GM21447 (cell line): ENCODE measurements at regions not wholly inside any gene's neighbourhood (a gene's known extent, or its start where the extent isn't known, plus 50 kb on each side); places are given as distances from the start of the nearest gene placed in this dataset.
"Not testable (repeated sequence)": the region's sequence is repeated elsewhere in the genome, so short reads cannot be mapped to it uniquely, and the experiment has no call there.

Source experiments
- ATAC-seq: cut with Tn5 transposase; IDR thresholded peaks from one replicate; pipeline ENCODE4 v1.9.1; 2021; ENCODE audit not compliant: unreplicated experiment

DNA sequence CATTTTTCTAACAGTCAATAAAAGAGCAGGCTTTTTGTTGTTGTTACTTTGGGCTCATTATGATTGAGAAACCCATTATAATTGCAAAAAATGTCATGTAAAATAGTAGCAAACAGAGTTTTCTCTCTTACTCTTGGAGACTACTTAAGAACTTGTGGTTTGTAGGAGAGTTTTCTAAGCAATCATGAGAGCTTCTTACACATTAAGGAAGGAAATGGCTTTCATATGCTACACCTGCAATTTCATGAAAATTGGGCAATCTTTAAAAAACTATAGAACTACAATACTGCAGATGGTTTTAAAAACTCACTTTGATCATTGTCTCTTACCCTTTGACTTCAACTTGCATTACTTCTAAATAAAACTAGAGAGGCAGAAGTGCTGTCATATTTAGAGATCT is 701.8 kb downstream of the ZPLD1 start:
- ATAC-seq: no peak

DNA sequence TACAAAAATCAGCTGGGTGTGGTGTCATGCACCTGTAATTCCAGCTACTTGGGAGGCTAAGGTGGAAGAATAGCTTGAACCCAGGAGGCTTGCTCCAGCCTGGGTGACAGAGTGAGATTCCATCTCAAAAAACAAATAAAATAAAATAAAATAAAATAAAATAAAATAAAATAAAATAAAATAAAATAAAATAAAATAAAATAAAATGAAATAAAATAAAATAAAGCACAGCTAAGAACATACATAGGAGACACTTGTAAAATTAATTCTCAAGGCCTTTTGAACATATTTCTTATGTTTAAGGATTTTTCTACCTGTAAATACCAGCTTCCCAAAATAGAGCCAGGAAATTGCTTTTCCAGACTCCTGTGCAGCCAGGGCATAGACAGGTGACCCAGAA is 703.0 kb downstream of the ZPLD1 start:
- ATAC-seq: no peak

DNA sequence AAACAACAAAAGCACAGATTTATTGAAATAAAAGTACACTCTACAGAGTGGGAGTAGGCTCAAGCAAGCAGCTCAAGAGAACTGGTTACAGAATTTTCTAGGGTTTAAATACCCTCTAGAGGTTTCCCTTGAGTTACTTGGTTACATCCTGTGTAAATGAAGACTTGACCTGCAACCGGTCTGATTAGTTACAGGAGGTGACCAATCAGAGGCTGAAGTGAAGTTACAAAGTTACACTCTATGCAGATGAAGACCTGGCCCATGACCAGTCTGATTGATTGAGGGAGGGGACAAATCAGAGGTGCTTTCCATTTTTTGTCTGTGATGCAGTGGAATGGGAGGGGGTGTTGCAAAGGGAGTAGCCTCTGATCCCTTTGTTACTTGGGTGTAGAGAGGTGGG is 723.4 kb downstream of the ZPLD1 start:
- no peak for ATAC-seq

DNA sequence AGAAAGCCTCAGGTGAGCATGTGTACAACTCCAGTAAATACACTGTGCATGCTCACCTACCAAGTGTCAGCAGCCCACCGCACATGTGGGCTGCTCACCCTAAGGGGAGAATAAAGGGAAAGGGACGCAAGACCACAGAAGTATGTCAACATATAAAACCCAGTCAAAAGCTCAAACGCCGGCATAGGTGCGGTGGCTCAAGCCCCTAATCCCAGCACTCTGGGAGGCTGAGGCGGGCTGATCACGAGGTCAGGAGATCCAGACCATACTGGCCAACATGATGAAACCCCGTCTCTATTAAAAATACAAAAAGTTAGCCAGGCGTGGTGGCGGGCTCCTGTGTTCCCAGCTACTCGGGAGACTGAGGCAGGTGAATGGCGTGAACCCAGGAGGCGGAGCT is 732.1 kb downstream of the ZPLD1 start:
- ATAC-seq: no peak

DNA sequence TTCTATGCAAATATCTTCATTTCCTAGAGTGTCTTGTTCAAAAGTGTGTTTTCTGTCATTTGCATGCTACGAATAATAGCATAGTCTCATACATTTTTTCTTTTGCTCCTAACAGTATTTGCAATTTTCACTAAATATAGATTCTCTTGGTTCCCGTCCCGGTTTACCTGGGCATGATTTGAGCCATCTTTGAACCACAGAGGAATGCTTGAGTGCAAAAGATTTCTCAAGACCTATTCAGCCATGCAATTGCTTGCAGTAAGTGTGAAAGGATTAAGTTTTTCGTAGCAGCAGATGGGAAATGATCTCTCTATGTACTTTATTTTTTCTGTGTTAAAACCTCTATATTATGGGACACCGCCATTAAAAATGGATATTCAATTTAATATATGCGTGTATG is 733.0 kb downstream of the ZPLD1 start:
- no peak for ATAC-seq

DNA sequence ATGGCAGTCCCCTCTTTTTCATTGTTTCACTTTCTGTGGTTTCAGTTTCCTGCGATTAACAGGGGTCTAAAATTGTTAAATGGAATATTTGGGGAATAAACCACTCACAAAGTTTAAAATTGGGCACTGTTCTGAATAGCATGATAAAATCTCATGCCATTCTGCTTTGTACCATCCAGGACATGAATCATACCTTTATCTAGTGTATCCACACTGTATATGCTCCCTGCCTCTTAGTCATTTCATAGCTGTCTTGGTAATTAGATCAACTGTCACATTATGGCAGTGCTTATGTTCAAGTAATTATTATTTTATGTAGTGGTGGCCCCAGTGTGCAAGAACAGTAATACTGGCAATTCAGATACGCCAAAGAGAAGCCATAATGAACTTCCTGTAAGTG is 734.5 kb downstream of the ZPLD1 start:
- no peak for ATAC-seq

DNA sequence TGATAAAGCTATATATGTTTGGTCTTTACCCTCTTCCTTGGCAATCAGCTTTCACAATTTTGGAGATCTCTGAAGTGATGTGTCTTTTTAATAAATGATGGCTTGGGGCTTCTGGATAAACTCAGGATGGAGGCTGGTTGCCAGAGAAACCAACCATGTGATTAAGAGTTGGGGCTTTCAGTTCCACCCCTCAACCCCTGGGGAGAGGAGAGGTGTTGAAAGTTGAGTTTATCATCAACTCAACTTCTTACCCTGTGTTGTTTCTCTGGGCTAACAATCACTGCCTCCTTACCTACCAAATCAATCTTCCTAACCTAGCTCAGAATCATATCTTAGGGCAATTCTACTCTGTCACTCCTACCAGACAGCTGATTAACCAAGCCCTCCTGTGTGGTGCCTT is 735.8 kb downstream of the ZPLD1 start:
- peak; percentile 78 for ATAC-seq

DNA sequence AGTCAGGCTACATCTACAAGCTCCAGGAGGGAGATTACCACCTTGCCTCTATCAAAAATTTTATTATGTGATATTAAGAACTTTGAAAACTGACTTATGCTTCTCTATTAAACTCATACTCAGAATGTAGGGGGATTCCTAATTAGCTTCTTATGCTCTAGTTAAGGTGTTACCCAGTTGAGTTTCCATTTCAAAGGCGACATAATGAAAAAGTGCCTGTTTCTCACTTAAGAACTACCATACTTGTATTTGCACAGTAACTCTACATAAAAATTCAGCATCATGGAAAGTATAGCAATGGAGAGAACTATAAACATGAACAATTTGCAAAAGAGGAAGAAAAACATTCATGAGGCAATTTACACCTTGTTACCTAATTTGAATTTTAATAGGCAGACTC is 739.1 kb downstream of the ZPLD1 start:
- no peak for ATAC-seq

DNA sequence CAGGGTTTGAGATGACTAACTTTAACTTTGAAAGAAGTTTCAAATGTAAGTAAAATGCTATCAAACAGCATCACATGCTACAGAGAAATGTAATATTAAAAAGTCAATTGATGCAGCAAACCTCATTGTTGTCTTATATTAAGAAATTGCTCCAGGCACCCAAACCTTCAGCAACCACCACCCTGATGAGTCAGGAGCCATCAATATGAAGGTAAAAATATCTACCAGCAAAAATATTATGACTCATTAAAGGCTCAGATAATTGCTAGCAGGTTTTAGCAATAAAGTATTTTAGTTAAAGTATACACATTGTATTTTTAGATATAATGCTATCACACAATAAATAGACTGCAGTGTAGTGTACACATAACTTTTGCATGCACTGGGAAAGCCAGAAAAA is 746.3 kb downstream of the ZPLD1 start:
- no peak for ATAC-seq

DNA sequence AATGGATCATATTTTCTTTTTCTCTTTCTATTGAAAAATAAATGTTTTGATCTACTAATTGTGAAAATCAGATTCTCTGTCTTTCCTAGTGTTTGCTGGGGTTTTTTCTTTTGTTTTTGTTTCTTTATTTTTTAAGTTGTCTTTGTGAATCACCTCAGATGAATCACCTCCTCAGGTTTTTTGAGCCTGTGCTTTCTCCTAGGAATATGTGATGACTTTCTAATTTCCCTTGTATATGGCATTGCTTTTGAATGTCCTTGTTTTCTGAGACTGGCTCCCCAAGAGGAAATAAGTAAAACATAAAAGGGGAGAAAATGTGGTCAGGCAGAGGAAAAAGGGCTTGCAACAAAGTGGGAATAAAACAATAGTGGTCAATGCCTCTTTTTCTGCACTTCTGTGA is 750.0 kb downstream of the ZPLD1 start:
- no peak for ATAC-seq

DNA sequence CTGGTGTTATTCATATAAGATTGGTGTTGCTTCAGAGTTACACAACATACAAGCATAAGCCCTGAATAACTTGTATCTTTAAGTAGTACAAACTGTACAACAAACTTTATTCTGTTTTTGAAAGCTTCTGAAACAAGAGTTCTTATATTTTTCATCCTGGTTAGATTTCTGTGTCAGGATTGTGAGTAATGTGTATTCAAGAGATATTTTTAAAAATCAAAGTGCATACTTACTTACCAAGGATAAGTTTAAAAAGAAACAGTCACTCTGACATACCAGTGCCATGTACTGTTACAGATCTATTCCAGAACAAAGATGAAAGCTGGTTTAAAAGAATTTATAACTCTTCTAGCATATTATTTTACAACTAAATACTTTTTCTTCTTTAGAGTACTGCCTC is 755.1 kb downstream of the ZPLD1 start:
- ATAC-seq: no peak

DNA sequence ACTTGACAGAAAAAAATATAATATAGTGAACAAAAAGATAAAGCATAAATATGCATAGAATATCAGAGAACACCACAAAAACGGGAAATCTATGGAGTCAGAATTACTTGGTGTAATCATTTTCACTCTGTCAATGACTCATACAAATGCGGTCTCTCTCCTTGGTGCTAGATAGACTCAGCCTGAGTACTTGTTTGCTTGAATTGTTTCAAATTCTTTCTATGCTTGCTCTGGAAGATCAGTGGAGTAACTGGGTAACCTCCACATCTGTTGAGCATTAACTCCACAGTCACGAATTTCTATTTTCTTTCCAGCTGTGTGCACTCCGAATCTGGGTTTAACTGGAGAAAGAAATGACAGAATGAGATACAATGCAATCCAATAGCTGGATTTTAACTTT is 760.4 kb downstream of the ZPLD1 start:
- no peak for ATAC-seq

DNA sequence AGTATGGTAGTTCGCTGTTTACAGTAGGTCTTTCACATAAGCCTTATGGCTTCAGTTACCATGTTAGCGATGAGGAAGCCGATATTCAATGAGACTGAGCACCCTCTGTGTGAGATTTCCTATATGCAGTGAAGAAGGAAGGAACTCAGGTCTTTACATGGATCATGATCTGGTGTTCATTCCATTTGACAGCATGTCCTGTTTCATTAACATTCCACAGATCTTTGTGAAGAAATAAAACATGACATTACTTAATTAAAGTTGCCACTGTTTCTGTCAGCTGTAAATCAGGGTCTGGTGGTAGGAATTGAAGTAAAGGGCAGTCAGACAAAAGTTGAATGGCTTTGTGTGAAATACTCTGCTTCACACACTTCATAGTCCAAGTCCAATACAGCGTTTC is 768.6 kb downstream of the ZPLD1 start:
- no peak for ATAC-seq

DNA sequence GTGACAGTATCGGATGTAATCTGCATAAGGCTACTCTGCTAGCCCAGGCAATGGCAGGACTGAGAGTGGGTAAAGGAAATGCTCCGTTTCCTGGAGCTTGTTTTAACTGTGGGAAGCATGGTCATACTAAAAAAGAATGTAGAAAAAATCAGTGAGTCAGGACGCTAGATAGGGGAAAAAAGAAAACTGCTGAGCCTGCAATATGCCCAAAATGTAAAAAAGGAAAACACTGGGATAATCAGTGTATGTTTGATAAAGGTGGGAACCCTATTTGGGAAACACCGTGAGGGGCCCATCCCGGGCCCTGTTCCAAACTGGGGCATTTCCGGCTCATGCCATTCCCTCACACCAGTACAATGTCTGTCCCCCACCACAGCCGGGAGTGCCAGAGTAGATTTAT is 775.8 kb downstream of the ZPLD1 start:
- ATAC-seq: no peak

DNA sequence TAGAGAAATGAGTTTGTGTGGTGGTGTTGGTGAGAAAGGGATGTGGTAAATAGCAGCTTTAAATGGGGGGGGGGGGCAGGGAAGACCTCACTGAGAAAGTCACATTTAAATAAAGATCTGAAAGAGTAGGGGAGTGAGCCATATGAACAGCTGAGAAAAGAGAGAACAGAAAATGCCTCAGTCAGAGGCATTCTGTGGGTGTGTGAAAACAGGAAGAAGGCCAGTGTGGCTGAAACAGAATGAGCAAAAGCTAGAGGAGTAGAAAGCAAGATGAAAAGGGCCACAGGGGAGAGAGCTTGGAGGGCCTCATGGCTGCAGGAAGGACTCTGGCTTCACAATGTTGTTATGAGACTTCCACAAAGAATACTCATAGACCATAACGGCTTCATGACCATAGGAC is 783.3 kb downstream of the ZPLD1 start:
- ATAC-seq: peak; percentile 100

DNA sequence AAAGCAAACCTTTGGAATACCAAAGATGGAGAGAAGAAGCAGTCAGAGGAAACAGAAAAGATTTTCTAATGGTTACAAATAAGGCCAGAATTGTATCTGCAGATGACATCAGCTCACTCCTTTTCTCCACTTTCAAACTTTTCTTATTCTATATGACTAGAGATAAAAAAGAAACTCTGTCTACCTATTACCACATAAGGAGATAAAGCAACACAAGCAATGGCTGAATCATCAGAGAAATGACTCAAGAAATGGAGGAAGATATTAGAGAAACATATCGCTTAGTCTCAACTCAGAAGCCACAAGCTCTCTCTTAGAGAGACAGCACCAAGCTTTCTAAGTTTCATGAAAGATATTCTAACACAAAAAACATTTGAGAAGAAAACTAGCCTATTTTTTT is 784.0 kb downstream of the ZPLD1 start:
- ATAC-seq: no peak

DNA sequence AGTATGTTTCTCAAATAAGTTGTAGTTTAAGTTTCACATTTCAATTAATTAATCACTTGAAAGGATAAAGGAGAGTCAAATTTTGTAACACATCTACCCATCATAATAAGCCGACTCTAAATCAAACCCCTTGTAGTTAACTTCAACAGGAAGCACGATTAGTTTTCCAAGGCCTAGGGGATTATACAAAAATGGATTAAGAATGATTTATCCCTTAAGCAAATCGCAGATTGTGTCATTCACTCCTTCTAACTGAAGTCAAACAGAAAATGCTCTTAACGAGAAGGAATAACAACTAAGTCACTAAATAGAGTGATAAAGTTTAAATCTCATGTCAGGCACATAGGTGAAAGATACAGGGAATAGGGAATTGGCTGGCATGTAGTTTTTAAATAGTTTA is 792.8 kb downstream of the ZPLD1 start:
- ATAC-seq: no peak

DNA sequence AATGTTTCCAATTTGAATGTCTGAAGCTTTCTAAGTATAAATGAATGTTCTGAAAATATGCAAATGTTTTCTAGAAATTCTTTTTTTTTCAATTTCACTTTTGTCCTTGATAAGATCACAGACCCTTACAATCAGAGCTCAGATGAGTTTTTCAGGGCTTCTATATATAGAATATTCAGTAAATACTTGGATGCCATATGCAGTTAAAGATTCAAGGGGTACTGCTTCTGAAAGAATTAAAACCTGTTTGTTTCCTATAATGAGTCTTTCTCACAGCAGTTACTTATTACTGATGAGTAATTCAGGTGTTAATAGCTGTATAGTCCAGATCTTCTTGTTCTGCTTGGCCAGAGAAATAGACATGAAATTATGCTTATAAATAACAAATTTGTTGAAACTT is 812.6 kb downstream of the ZPLD1 start:
- no peak for ATAC-seq

DNA sequence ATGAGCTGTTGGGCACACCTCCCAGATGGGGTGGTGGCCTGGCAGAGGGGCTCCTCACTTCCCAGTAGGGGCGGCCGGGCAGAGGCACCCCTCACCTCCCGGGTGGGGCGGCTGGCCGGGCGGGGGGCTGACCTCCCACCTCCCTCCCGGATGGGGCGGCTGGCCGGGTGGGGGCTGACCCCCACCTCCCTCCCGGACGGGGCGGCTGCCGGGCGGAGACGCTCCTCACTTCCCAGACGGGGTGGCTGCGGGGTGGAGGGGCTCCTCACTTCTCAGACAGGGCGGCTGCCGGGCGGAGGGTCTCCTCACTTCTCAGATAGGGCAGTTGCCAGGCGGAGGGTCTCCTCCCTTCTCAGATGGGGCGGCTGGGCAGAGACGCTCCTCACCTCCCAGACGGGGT is 820.0 kb downstream of the ZPLD1 start:
- ATAC-seq: not testable (repeated sequence)

DNA sequence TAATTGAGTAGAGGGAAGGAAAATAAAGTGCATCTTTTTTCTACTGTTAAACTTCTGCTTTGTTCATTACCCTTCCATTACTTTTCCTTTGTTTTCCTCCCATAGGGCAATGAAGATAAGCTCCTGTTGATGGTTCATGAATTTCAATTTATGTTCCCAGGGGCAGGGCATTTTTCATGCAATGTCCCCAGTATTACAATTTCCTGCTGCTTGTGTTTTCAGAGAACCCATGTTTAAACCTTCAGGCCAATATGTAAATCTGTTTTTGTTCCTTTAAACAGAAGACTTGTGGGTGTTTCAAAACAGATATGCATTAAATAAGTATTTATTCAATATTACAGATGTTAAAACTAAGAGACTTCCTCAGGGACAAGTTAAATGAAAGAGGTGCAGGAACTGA is 834.5 kb downstream of the ZPLD1 start:
- no peak for ATAC-seq

DNA sequence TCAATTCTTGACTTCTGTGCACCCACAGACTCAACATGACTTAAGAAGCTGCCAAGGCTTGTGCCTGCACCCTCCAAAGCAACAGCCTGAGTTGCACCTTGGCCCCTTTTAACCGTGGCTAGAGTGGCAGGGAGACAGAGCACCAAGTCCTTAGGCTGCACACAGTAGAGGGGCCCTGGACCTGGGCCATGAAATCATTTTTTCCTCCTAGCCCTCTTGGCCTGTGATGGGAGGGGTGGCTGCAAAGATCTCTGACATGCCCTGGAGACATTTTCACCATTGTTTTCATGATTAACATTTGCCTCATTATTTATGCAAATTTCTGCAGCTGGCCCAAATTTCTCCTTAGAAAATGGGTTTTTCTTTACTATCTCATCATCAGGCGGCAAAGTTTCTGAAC is 836.8 kb downstream of the ZPLD1 start:
- ATAC-seq: no peak

DNA sequence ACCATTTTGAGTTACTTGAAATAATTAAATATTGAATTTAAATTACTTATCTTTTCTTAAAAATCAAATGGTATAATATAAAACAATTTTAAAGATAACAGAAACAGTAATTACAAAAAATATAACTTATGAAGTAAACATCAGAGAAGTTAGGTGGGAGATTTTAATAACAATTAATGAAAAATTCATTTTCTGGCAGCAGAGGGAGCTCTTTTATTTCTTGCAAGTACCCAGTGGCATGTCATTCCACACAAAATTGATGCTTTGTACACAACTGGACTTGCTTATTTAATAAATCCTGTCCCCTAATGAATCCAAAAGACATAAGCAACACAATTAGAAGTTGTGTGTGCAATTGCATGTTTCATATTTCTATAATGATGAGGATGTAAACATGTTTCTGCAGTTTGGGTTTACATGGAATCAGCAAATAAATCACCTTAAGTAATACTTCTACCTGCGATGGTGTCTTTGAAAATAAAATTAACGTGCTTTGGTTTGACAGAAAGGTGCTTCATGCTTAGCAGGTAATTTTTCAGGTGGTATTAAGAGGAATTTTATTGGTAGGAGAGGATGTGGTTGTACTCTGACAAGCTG is 861.3 kb downstream of the ZPLD1 start:
- no peak for ATAC-seq

DNA sequence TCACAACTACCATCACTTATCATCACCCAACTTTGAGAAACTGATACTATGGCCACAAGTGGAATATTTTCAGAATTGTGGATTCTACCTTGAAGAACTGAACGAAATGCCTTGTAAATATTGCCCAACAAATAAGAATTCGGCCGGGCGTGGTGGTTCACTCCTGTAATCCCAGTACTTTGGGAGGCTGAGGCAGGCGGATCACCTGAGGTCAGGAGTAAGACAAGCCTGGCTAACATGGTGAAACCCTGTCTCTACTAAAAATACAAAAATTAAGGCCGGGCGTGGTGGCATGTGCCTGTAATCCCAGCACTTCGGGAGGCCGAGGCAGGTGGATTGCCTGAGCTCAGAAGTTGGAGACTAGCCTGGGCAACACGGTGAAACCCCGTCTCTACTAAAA is 862.7 kb downstream of the ZPLD1 start:
- not testable (repeated sequence) for ATAC-seq

DNA sequence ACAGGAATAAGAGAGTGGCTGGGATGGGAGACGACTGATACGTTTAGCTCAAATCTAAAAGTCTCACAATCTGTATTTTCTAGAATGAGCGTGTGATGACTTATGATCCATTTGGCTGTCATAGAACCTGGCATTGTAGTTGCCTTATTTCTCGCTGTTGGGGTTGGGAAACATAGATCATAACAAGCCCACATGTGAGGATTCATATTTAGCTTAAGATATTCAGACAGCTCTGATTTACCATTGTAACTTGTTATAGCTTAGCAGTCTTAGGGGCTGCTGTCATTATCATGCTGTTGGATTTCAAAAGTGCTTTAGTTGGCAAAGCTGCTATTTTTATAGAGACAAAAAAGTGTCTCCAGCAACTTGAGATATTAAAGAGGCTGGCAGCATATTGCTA is 871.3 kb downstream of the ZPLD1 start:
- no peak for ATAC-seq
